ENCODE measurements at regions not wholly inside any gene's neighbourhood (a gene's known extent, or its start where the extent isn't known, plus 50 kb on each side); places are given as distances from the start of the nearest gene placed in this dataset.

- peak; percentile 35 for DNase-seq (ENCODE audit: low read depth)
- no peak for TF ChIP-seq CTCF (conservative IDR thresholded peaks at IDR 0.05; ENCODE audit: low read length)
- no peak overlapping the region for H3K4me3 ChIP-seq (ENCODE audit: low read length)
Observed at GRCh38 chr15:25937796-25938195, 74.7 kb upstream of the ATP10A start.

GRCh38 chr15:25936004-25936403, 72.9 kb upstream of the ATP10A start:
- no peak overlapping the region for H3K4me3 ChIP-seq (ENCODE audit: low read length)
- no peak for TF ChIP-seq CTCF (conservative IDR thresholded peaks at IDR 0.05; ENCODE audit: low read length)
- DNase-seq (ENCODE audit: low read depth): peak; percentile 16

GRCh38 chr15:25933456-25934158, 70.5 kb upstream of the ATP10A start:
- TF ChIP-seq CTCF (conservative IDR thresholded peaks at IDR 0.05; ENCODE audit: low read length): peak; percentile 90
- H3K4me3 ChIP-seq (ENCODE audit: low read length): peak overlapping the region; percentile 55
- DNase-seq (ENCODE audit: low read depth): peak; percentile 87

- TF ChIP-seq CTCF (conservative IDR thresholded peaks at IDR 0.05; ENCODE audit: low read length): no peak
- DNase-seq (ENCODE audit: low read depth): no peak
- no peak overlapping the region for H3K4me3 ChIP-seq (ENCODE audit: low read length)
Observed at GRCh38 chr15:25932696-25933095, 69.6 kb upstream of the ATP10A start.

GRCh38 chr15:25931851-25932250, 68.7 kb upstream of the ATP10A start:
- no peak for TF ChIP-seq CTCF (conservative IDR thresholded peaks at IDR 0.05; ENCODE audit: low read length)
- H3K4me3 ChIP-seq (ENCODE audit: low read length): no peak overlapping the region
- DNase-seq (ENCODE audit: low read depth): no peak

GRCh38 chr15:25930931-25931330, 67.8 kb upstream of the ATP10A start:
- DNase-seq (ENCODE audit: low read depth): peak; percentile 34
- no peak overlapping the region for H3K4me3 ChIP-seq (ENCODE audit: low read length)
- TF ChIP-seq CTCF (conservative IDR thresholded peaks at IDR 0.05; ENCODE audit: low read length): no peak

Measured in AG10803 (cell line).